Renal cortex interstitium (tissue), 11 donors: ENCODE measurements at regions not wholly inside any gene's neighbourhood (a gene's known extent, or its start where the extent isn't known, plus 50 kb on each side); places are given as distances from the start of the nearest gene placed in this dataset.
"Not testable (repeated sequence)": the region's sequence is repeated elsewhere in the genome, so short reads cannot be mapped to it uniquely, and the experiment has no call there.

Source experiments
- DNase-seq, 11 donors: peaks; one replicate each; pipeline ENCODE4 v3.0.0-alpha.2; 2013; ENCODE audit warnings: low read depth in 9 of 11, low spot score in 4 of 11; ENCODE audit errors: extremely low read depth in 1 of 11

DNA sequence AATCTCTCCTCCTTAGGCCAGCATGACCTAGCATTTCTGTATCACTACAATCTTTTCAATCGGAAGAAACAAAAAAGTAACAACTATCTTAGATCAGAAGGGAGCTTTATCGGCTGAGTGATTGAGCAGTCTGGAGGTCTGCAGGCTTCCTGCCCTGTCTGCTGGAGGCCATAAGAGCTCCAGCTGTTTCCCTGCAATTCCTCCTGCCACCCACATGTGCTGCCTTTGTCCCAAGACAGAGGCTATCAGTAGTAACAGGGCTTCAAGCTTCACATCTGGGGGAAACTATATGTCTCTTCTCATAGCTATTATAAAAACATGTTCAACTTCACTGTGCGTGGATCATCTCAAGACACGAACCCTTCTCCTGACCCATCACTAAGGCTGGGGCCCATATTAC is 70.1 kb upstream of the VWC2 start:
- no peak for DNase-seq

DNA sequence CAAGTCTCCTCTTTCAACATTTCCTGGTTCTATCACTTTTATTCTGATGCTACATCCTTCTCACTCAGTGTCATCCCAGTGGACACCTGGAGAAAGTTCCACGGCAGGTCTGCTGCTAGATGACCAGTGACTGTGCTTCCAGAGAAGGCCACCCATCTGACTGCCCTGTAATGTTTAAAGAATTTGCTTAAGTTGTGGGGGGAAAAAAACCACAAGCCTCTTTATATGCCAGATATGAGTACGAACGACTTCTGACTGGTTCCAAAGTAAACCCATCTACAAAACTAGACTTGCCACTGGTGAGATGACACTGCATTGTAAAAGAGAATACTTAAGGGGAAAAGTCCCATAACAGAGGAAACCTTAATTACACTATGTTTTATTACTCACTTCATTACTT is 69.6 kb upstream of the VWC2 start:
- no peak for DNase-seq

DNA sequence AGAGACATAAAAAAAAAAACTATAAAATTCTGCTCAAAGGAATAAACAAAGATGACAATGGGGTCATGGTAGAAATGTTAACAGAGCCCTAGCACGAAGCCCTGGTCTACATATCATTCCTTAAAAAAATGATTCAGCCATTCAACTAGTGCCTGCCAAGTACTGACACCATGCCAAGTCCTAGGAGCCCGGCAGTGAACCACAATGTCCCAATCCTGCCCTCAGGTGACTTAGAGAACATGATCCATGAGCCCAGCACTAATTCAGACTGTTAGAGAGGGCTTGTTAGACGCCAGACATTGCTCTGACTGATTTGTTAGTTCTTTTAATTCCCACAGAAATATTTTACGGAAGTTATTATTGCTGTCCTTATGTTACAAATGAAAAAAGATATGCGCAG is 67.3 kb upstream of the VWC2 start:
- no peak for DNase-seq

DNA sequence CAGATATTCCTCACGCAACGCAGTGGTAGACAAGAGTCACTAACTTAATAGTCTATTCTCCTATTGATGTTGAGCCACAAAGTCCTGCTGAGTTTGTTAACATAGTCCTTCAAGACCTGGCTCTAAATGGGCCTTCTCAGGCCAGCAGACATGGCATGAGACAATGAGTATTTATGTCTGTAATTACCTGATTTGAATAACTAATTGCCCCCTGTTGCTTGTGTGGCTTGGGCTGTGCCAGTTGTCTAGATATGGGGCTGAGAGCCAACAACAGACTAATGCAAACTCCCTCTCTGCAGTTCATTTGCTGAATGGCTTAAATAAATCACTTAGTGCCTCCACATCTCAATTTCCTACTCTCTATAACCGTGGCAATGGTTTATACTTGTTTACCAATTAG is 65.5 kb upstream of the VWC2 start:
- DNase-seq = no peak

DNA sequence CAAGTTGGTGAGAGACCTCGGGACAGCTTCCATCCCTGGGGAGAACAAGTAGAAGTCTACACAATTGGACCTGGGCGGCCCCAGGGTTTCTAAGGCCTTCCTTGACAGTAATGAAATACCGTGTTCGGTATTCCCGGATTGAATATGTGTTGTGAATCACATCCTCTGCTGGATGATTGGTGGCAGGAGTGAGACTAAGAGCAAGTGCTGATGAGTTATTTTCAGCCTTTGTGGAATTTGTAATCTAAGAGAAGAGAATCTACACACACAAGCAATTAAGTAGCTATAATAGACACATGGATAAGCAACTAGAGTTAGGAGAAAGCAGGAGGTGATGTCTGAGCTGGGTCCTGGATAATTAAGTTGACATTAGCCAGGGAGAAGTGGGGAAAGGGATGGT is 64.8 kb upstream of the VWC2 start:
- DNase-seq = no peak

DNA sequence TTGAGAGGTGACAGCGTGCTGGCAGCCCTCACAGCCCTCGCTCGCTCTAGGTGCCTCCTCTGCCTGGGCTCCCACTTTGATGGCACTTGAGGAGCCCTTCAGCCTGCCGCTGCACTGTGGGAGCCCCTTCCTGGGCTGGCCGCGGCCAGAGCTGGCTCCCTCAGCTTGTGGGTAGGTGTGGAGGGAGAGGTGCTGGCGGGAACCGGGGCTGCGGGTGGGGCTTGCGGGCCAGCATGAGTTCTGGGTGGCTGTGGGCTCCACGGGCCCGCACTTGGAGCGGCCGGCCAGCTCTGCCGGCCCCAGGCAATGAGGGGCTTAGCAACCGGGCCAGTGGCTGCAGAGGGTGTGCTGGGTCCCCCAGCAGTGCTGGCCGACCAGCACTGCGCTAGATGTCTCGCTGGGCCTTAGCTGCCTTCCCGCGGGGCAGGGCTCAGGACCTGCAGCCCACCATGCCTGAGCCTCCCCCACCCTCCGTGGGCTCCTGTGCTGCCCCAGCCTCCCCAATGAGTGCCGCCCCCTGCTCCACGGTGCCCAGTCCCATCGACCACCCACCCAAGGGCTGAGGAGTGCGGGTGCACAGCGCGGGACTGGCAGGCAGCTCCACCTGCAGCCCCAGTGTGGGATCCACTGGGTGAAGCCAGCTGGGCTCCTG is 62.2 kb upstream of the VWC2 start:
- not testable (repeated sequence) for DNase-seq

DNA sequence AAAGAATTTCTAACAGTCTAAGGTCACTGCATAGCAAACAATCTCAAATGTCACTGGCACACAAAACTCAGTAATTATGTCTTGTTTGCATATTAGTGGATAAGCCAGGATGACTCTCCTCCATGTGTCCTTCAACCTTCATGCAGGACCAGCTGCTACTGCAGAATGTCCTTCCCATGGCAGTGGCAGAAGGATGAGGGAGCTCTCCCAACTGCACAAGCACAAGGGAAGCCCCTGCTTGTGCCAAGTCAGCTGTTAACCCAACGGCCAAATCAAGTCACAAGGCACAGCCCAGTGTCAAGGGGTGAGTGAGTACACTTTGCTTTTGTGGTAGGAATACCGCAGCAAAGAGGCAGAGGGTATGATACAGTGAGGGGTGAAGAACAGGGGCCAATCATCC is 59.3 kb upstream of the VWC2 start:
- no peak for DNase-seq

DNA sequence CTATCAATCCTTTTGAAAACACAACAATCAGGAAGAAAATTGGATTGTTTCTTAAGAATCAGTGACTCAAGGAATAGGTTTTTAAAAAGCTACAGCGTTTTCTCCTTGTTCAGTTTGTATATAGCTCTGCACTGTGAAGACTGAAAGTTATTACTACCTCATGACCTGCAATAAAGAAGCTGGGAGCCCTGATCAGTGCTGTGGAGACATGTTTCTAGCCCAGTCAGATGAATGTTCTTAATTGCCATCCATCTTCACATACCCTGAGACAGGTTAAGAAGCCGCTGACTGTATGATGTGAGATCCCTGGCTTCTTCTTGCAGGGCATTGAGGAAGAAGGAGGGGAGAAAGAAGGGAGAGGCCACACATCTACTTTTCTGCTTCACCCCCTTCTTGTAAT is 58.0 kb upstream of the VWC2 start:
- DNase-seq = no peak

DNA sequence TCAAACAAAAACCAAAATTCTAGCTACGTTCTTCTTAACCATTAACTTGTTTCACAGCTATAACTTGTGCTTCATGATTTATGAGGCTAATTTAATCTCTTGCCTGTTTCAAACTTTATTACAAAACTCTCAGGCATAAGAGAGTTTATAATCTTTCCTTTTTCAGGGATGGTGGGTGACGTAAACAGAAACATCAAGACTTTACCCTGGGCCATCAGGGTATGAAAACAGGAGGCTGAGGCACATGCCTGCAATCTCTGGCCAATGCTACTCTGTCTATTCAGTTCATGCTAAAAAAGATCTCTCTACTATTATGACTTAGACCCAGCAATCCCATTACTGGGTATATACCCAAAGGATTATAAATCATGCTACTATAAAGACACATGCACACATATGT is 55.9 kb upstream of the VWC2 start:
- no peak for DNase-seq

DNA sequence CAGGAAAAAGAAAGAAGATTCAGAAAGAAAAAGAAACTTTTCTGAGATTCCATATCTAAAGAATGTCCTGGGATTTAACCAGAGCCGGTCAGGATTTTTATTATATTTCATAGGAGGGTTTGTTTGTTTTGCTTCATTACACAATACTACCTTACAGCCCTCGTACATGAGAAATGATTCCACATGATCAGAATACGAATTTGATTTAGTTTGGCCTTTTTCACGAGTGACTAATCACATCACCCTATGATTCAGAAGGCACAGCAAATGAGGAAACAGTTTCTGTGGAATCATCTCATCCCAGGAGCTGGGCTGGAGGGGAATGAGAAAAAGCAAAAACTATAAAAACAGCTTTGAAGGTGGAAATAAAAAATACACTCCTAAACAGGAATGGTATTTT is 54.7 kb upstream of the VWC2 start:
- no peak for DNase-seq

DNA sequence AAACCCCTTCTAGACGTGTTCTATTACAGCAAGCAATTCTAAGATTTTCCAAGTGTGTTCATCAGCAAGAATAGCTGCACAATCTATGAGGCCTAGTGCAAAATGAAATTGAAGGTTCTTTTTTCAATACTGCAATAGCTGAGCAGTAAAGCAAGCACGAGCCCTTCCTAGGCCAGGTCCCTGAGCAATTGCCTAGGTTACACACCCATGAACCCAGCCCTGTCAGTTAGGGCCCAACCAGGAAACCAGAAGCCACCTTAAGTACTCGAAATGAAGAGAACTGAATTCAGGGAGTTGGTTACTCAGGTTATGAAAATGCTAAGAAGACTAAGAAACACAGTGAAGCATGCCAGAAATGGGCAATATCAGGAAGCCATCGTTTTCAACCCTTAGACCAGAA is 52.0 kb upstream of the VWC2 start:
- no peak for DNase-seq
